ENCODE measurements at regions not wholly inside any gene's neighbourhood (a gene's known extent, or its start where the extent isn't known, plus 50 kb on each side); places are given as distances from the start of the nearest gene placed in this dataset.
"Not testable (repeated sequence)": the region's sequence is repeated elsewhere in the genome, so short reads cannot be mapped to it uniquely, and the experiment has no call there.

DNA sequence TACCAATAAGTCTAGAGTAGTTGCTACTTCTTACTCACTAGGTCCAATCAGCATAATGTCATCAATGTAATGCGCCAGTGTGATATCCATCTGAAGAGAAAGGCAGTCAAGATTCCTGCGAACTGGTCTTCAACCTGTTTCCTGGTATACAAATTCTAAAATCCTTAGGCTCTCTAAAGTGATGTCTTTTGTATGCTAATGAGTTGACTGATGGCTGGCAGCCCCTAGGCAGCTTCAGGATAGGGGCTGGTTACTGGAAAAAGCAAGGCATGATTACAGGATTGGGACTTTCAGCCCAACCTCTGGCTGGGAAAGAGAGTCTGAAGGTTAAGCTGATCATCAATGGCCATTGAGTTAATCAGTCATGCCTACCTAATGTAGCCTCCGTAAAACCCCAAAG, 250.2 kb upstream of the PTER start:
- DNase-seq (ENCODE audit: low read depth, low spot score) = no peak
- in situ Hi-C loops (cut with HindIII; ENCODE audit: low sequenced_read_pairs) = no loop called here
- TF ChIP-seq, protein P1, sequence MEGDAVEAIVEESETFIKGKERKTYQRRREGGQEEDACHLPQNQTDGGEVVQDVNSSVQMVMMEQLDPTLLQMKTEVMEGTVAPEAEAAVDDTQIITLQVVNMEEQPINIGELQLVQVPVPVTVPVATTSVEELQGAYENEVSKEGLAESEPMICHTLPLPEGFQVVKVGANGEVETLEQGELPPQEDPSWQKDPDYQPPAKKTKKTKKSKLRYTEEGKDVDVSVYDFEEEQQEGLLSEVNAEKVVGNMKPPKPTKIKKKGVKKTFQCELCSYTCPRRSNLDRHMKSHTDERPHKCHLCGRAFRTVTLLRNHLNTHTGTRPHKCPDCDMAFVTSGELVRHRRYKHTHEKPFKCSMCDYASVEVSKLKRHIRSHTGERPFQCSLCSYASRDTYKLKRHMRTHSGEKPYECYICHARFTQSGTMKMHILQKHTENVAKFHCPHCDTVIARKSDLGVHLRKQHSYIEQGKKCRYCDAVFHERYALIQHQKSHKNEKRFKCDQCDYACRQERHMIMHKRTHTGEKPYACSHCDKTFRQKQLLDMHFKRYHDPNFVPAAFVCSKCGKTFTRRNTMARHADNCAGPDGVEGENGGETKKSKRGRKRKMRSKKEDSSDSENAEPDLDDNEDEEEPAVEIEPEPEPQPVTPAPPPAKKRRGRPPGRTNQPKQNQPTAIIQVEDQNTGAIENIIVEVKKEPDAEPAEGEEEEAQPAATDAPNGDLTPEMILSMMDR (IDR thresholded peaks at IDR 0.05; ENCODE audit: low read depth, low read length) = no peak
- H3K4me3 ChIP-seq (ENCODE audit: low read depth, low read length) = no peak overlapping the region

DNA sequence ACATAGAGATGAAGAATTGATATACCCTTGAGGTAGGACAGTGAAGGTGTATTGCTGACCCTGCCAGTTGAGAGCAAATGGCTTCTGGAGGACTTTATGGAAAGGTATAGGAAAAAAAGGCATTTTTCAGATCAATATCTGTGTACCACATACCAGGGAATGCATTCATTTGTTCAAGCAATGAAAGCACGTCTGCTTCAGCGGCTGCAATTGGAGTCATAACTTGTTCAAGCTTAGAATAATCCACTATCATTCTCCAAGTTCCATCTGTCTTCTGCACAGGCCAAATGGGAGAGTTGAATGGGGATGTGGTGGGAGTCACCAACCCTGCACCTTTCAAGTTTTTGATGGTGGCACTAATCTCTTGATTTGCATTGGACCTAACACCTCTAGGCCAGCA, 249.6 kb upstream of the PTER start:
- in situ Hi-C loops (cut with HindIII; ENCODE audit: low sequenced_read_pairs) = no loop called here
- DNase-seq (ENCODE audit: low read depth, low spot score) = no peak
- TF ChIP-seq, protein P1 (IDR thresholded peaks at IDR 0.05; ENCODE audit: low read depth, low read length) = no peak

DNA sequence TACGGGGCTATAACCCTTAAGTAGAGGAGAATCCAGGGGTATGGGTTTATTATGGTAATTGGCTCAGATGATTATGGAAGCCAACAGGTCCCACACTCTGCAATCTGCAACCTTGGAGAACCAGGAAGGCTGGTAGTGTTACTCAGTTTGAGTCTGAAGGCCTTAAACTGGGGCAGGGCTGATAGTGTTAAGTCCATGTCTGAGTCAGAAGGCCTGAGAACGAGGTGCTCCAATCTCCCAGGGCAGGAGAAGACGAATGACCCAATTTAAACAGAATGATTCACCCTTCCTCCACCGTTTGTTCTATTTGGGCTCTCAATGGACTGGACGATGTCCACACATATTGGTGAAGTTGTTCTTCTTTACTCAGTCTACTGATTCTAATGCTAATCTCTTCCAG, 244.5 kb upstream of the PTER start:
- TF ChIP-seq, protein P1 (IDR thresholded peaks at IDR 0.05; ENCODE audit: low read depth, low read length) = no peak
- in situ Hi-C loops (cut with HindIII; ENCODE audit: low sequenced_read_pairs) = no loop called here
- no peak for DNase-seq (ENCODE audit: low read depth, low spot score)
- no peak overlapping the region for H3K4me3 ChIP-seq (ENCODE audit: low read depth, low read length)

More for the DNA sequence above, 249.6 kb upstream of the PTER start:
- H3K4me3 ChIP-seq (ENCODE audit: low read depth, low read length) = no peak overlapping the region

DNA sequence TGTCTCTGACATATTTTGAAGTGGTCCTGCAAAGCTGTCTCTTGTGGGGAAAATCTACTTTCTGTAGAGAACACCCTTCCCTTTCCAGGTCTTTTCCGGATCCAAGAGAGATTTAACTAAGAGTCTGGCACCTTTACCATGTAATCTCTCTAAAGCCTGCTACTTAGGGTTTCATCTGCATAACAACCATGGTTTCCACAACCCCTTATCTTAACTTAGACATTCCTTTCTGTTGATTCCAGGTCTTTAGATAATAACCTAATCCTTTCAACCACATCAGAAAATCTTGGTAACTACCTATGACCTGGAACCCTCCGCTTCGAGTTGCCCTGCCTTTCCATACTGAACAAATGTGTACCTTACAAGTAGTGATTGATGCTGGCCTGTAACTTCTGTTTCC, 243.6 kb upstream of the PTER start:
- no peak for DNase-seq (ENCODE audit: low read depth, low spot score)
- in situ Hi-C loops (cut with HindIII; ENCODE audit: low sequenced_read_pairs) = no loop called here
- TF ChIP-seq, protein P1 (IDR thresholded peaks at IDR 0.05; ENCODE audit: low read depth, low read length) = no peak
- no peak overlapping the region for H3K4me3 ChIP-seq (ENCODE audit: low read depth, low read length)

DNA sequence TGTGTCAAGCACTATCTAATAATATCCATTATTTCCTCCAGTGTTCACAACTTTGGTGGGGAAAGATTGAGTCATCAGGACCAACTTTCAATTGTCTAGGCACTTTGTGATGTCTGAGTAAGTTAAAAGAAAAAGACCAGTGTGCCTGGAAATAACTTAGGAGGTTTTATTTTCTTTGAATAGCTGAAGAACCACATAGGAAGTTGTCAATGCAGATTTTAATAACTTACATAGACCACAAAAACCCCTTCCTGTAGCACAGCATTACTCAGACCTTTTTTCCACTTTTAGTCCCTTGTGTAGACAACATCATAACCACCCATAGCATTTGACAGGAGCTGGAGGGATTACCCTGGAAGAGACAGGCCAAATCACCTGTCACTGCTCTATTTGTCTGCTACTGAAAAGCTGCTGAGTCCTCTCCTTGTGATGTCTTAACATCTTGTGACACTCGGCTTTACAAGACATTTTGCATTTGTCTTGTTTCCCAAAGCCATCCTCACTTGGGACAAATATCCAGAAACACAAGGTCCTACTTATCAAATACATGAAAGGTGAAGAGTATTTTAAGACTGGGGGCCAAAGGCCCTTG, 241.5 kb upstream of the PTER start:
- in situ Hi-C loops (cut with HindIII; ENCODE audit: low sequenced_read_pairs) = no loop called here
- TF ChIP-seq, protein P1 (IDR thresholded peaks at IDR 0.05; ENCODE audit: low read depth, low read length) = no peak
- DNase-seq (ENCODE audit: low read depth, low spot score) = no peak
- no peak overlapping the region for H3K4me3 ChIP-seq (ENCODE audit: low read depth, low read length)

DNA sequence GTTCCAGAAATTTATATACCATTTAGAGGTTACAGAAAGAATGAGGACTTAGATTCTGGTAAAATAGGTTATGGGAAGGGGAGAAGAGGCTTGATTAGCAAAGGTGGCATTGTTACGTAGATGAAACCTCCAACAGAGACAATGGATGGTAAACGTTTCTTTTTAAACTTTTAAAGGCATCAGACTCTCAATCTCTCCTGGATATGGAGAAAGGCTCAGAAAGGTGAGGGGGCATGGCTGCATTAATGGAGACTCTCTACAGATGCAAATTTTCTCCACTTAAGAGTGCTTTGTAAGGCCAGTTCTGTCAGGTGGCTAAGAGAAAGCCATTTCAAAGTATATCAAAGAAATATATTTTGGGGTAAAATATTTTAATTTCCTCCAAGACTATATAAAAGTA, 240.9 kb upstream of the PTER start:
- no peak for DNase-seq (ENCODE audit: low read depth, low spot score)
- in situ Hi-C loops (cut with HindIII; ENCODE audit: low sequenced_read_pairs) = no loop called here
- TF ChIP-seq, protein P1 (IDR thresholded peaks at IDR 0.05; ENCODE audit: low read depth, low read length) = no peak

DNA sequence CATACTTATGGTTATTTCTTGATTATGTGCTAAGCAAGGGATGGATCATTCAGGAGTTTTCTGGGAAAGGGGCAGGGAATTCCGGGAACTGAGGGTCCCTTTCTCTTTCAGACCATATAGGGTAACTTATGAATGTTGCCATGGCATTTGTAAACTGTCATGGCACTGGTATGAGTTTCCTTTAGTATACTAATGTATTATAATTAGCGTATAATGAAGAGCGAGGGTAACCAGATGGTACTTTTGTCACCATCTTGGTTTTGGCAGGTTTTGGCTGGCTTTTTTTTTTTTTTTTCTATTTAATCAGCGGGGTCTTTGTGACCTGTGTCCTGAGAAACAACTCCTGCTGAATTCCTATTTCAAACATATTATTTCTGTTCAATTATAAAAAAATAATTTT, 237.6 kb upstream of the PTER start:
- no peak overlapping the region for H3K4me3 ChIP-seq (ENCODE audit: low read depth, low read length)
- in situ Hi-C loops (cut with HindIII; ENCODE audit: low sequenced_read_pairs) = no loop called here
- TF ChIP-seq, protein P1 (IDR thresholded peaks at IDR 0.05; ENCODE audit: low read depth, low read length) = no peak
- no peak for DNase-seq (ENCODE audit: low read depth, low spot score)

More for the DNA sequence above, 240.9 kb upstream of the PTER start:
- no peak overlapping the region for H3K4me3 ChIP-seq (ENCODE audit: low read depth, low read length)

DNA sequence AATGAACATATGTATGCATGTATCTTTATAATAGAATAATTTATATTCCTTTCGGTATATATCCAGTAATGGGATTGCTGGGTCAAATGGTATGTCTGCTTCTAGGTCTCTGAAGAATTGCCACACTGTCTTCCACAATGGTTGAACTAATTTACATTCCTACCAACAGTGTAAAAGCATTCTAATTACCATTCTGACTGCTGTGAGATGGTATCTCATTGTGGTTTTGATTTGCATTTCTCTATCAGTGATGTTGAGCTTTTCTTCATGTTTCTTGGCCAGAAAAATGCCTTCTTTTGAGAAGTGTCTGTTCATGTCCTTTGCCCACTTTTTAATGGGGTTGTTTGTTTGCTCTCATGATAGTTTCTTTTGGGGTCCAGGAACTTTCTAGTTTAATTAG, 213.2 kb upstream of the PTER start:
- H3K4me3 ChIP-seq (ENCODE audit: low read depth, low read length); in situ Hi-C loops (cut with HindIII; ENCODE audit: low sequenced_read_pairs): not testable (repeated sequence)

More for the DNA sequence above, 213.2 kb upstream of the PTER start:
- not testable (repeated sequence) for DNase-seq (ENCODE audit: low read depth, low spot score)
